Loucy (cell line): ENCODE measurements at regions not wholly inside any gene's neighbourhood (a gene's known extent, or its start where the extent isn't known, plus 50 kb on each side); places are given as distances from the start of the nearest gene placed in this dataset.

Experiments used
- H2AFZ ChIP-seq: fragments of 200-600 bp; sonication (generic); 2 replicates; pipeline ENCODE4 v1.6.0; 2016; ENCODE audit warnings: antibody characterized with exemption, mild to moderate bottlenecking, low read length, moderate library complexity
- H3F3A ChIP-seq: fragments of 200-600 bp; 2 replicates; pipeline ENCODE4 v1.6.0; 2016; ENCODE audit warnings: antibody characterized with exemption, low read depth, mild to moderate bottlenecking
- H3K27me3 ChIP-seq: fragments of 200-600 bp; sonication (generic); 2 replicates; pipeline ENCODE4 v1.6.1; 2014; ENCODE audit warnings: low read length, mild to moderate bottlenecking; ENCODE audit not compliant: insufficient read depth, poor library complexity, severe bottlenecking
- H3K36me3 ChIP-seq: fragments of 200-600 bp; sonication (generic); 2 replicates; pipeline ENCODE4 v1.6.1; 2016; ENCODE audit warnings: low read length; ENCODE audit not compliant: insufficient read depth
- H3K4me1 ChIP-seq: fragments of 200-600 bp; sonication (generic); 2 replicates; pipeline ENCODE4 v1.5.1; 2014; ENCODE audit warnings: low read length, mild to moderate bottlenecking; ENCODE audit not compliant: insufficient read depth, poor library complexity, severe bottlenecking
- H3K4me2 ChIP-seq: fragments of 200-600 bp; sonication (generic); 2 replicates; pipeline ENCODE4 v1.6.0; 2014; ENCODE audit warnings: antibody characterized with exemption, low read length, low read depth, mild to moderate bottlenecking; ENCODE audit not compliant: poor library complexity, severe bottlenecking
- H3K4me3 ChIP-seq: fragments of 200-600 bp; sonication (generic); 2 replicates; pipeline ENCODE4 v1.5.1; 2014; ENCODE audit warnings: low read length, mild to moderate bottlenecking, mixed read lengths; ENCODE audit not compliant: poor library complexity, severe bottlenecking
- H3K79me2 ChIP-seq: fragments of 200-600 bp; sonication (generic); 2 replicates; pipeline ENCODE4 v1.6.1; 2014; ENCODE audit warnings: low read length; ENCODE audit not compliant: insufficient read depth
- H3K9ac ChIP-seq: fragments of 200-600 bp; sonication (generic); 2 replicates; pipeline ENCODE4 v1.6.0; 2014; ENCODE audit warnings: mild to moderate bottlenecking, low read depth, low read length, moderate library complexity; ENCODE audit not compliant: poor library complexity, severe bottlenecking
- H3K9me2 ChIP-seq: fragments of 200-600 bp; sonication (generic); replicated peaks from 2 replicates; pipeline ENCODE4 v1.6.1; 2016; ENCODE audit warnings: low read depth, low read length, mixed read lengths
- H3K9me3 ChIP-seq: fragments of 200-600 bp; sonication (generic); 2 replicates; pipeline ENCODE4 v1.6.1; 2014; ENCODE audit warnings: mild to moderate bottlenecking, antibody characterized with exemption, low read length, low read depth; ENCODE audit not compliant: insufficient read depth
- H4K20me1 ChIP-seq: fragments of 200-600 bp; sonication (generic); 2 replicates; pipeline ENCODE4 v1.6.0; 2014; ENCODE audit warnings: antibody characterized with exemption, low read length, mild to moderate bottlenecking; ENCODE audit not compliant: insufficient read depth, poor library complexity, severe bottlenecking
- EZH2phosphoT487 ChIP-seq: fragments of 200-600 bp; IDR thresholded peaks from 2 replicates; pipeline ENCODE4 v1.6.1; 2018; ENCODE audit warnings: antibody characterized with exemption, mild to moderate bottlenecking, moderate library complexity, borderline replicate concordance
- TF ChIP-seq, protein P1 (sequence below): fragments of 200-600 bp; sonication (generic); conservative IDR thresholded peaks from 2 replicates; pipeline ENCODE4 v1.5.1; 2014; ENCODE audit warnings: mild to moderate bottlenecking, antibody characterized with exemption, low read length

- TF ChIP-seq, protein P1, sequence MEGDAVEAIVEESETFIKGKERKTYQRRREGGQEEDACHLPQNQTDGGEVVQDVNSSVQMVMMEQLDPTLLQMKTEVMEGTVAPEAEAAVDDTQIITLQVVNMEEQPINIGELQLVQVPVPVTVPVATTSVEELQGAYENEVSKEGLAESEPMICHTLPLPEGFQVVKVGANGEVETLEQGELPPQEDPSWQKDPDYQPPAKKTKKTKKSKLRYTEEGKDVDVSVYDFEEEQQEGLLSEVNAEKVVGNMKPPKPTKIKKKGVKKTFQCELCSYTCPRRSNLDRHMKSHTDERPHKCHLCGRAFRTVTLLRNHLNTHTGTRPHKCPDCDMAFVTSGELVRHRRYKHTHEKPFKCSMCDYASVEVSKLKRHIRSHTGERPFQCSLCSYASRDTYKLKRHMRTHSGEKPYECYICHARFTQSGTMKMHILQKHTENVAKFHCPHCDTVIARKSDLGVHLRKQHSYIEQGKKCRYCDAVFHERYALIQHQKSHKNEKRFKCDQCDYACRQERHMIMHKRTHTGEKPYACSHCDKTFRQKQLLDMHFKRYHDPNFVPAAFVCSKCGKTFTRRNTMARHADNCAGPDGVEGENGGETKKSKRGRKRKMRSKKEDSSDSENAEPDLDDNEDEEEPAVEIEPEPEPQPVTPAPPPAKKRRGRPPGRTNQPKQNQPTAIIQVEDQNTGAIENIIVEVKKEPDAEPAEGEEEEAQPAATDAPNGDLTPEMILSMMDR, result no peak
- TF ChIP-seq EZH2phosphoT487, result no peak
- H3K4me3 ChIP-seq, result no peak overlapping the region
- no peaks in the 10 kb centered on the region for H4K20me1 ChIP-seq
- no peak overlapping the region for H3K9ac ChIP-seq
- no peaks in the 10 kb centered on the region for H3K36me3 ChIP-seq
- no peaks in the 10 kb centered on the region for H3K4me1 ChIP-seq
- H3K4me2 ChIP-seq, result no peak overlapping the region
- H3K27me3 ChIP-seq, result no peaks in the 10 kb centered on the region
- no peak overlapping the region for H2AFZ ChIP-seq
- H3K9me2 ChIP-seq, result no peaks in the 10 kb centered on the region
- H3K9me3 ChIP-seq, result no peaks in the 10 kb centered on the region
- no peaks in the 10 kb centered on the region for H3K79me2 ChIP-seq
- H3F3A ChIP-seq, result no peaks in the 10 kb centered on the region
Observed at GRCh38 chr5:77847129-77847460, 71.0 kb upstream of the TBCA start.

- H3F3A ChIP-seq, result no peaks in the 10 kb centered on the region
- H2AFZ ChIP-seq, result no peak overlapping the region
- H3K9ac ChIP-seq, result no peak overlapping the region
- no peaks in the 10 kb centered on the region for H4K20me1 ChIP-seq
- no peaks in the 10 kb centered on the region for H3K4me1 ChIP-seq
- H3K4me2 ChIP-seq, result no peak overlapping the region
- H3K9me2 ChIP-seq, result no peaks in the 10 kb centered on the region
- H3K79me2 ChIP-seq, result no peaks in the 10 kb centered on the region
- no peak for TF ChIP-seq EZH2phosphoT487
- TF ChIP-seq, protein P1, result no peak
- H3K4me3 ChIP-seq, result no peak overlapping the region
- H3K9me3 ChIP-seq, result no peaks in the 10 kb centered on the region
- H3K27me3 ChIP-seq, result no peaks in the 10 kb centered on the region
- no peaks in the 10 kb centered on the region for H3K36me3 ChIP-seq
Observed at GRCh38 chr5:77846422-77847128, 70.4 kb upstream of the TBCA start.

DNA sequence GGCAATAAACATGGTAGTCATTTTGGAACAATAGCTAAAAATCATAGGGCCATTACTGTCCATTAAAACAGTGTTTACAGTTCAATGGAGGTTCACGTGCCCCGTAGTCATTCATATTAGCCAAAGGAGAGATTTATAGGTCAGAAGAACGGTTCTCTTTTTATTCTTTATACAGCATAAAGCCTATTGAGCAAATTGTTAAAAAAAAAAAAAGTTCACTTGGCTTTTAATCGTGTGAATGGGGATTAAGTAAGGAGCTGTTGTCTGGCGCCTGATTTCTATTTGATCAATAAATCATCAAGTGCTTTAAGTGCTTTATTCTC, 69.1 kb upstream of the TBCA start:
- Histone ChIP-seq H3K4me1 (no peaks in the 10 kb centered on the region), H3K36me3 (no peaks in the 10 kb centered on the region), H2AFZ (no peak overlapping the region), H3K9me3 (no peaks in the 10 kb centered on the region), H4K20me1 (no peaks in the 10 kb centered on the region), H3K4me3 (no peak overlapping the region), H3K4me2 (no peak overlapping the region), H3K27me3 (no peaks in the 10 kb centered on the region), H3K9me2 (no peaks in the 10 kb centered on the region), H3K9ac (no peak overlapping the region), H3K79me2 (no peaks in the 10 kb centered on the region), H3F3A (no peaks in the 10 kb centered on the region)
- TF ChIP-seq EZH2phosphoT487, result no peak
